GM23338 (cell line): ENCODE measurements at regions not wholly inside any gene's neighbourhood (a gene's known extent, or its start where the extent isn't known, plus 50 kb on each side); places are given as distances from the start of the nearest gene placed in this dataset.

Experiments
- CREB1 ChIP-seq: fragments of 250-450 bp; sonication (Bioruptor Pico); IDR thresholded peaks from 2 replicates; pipeline ENCODE4 v1.5.0; 2020; ENCODE audit warnings: low read depth, mild to moderate bottlenecking, moderate library complexity
- EZH2phosphoT487 ChIP-seq: fragments of 200-600 bp; sonication (generic); IDR thresholded peaks from one replicate; pipeline ENCODE4 v1.8.1; 2018; ENCODE audit warnings: antibody characterized with exemption; ENCODE audit not compliant: unreplicated experiment
- JUNB ChIP-seq: IDR thresholded peaks from one replicate; pipeline ENCODE4 v1.6.1; 2016; ENCODE audit warnings: antibody characterized with exemption; ENCODE audit not compliant: unreplicated experiment
- POLR2AphosphoS5 ChIP-seq: IDR thresholded peaks from 2 replicates; pipeline ENCODE4 v1.6.1; 2016; ENCODE audit warnings: antibody characterized with exemption, low read depth
- STAT1 ChIP-seq: IDR thresholded peaks from one replicate; pipeline ENCODE4 v1.6.1; 2016; ENCODE audit warnings: antibody characterized with exemption; ENCODE audit not compliant: unreplicated experiment
- TF ChIP-seq, protein P1 (sequence below), 2 experiments: fragments of 200-600 bp in 1 of 2; sonication (generic) in 1 of 2; conservative IDR thresholded peaks; 2 replicates each; pipeline versions ENCODE4 v1.5.1 to v1.6.1; 2016 to 2017; ENCODE audit warnings: antibody characterized with exemption in 2 of 2, low read depth in 2 of 2, mild to moderate bottlenecking in 2 of 2, moderate library complexity in 1 of 2
- TF ChIP-seq, protein P2 (sequence below): IDR thresholded peaks from one replicate; pipeline ENCODE4 v1.6.1; 2018; ENCODE audit warnings: antibody characterized with exemption; ENCODE audit not compliant: unreplicated experiment

DNA sequence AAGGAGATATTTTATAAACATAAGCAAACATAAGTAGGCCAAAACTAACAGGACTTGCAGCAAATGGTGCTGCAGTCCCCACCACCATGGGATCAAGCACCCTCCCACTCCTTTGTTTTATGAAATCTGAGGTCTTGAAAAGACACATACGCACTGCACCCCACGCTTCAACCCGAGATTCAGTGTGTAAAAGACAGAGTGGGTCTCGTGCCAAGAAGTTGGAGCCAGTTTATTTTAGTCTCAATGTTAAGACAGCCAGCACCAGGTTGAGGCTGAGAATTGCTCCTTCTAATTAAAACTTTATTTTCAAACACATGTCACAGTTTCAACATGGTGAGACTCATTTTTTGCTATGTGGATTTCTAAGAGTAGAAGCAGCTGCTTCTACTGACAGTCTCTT, 139.1 kb upstream of the TIAM1 start:
- TF ChIP-seq, protein P1, sequence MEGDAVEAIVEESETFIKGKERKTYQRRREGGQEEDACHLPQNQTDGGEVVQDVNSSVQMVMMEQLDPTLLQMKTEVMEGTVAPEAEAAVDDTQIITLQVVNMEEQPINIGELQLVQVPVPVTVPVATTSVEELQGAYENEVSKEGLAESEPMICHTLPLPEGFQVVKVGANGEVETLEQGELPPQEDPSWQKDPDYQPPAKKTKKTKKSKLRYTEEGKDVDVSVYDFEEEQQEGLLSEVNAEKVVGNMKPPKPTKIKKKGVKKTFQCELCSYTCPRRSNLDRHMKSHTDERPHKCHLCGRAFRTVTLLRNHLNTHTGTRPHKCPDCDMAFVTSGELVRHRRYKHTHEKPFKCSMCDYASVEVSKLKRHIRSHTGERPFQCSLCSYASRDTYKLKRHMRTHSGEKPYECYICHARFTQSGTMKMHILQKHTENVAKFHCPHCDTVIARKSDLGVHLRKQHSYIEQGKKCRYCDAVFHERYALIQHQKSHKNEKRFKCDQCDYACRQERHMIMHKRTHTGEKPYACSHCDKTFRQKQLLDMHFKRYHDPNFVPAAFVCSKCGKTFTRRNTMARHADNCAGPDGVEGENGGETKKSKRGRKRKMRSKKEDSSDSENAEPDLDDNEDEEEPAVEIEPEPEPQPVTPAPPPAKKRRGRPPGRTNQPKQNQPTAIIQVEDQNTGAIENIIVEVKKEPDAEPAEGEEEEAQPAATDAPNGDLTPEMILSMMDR (conservative IDR thresholded peaks at IDR 0.05; ENCODE audit: low read depth in 2 of 2) = no peak
- TF ChIP-seq CREB1 (CRISPR knock-in tag) (no peak), POLR2AphosphoS5 (no peak), EZH2phosphoT487 (no peak), STAT1 (no peak), JUNB (no peak)
- TF ChIP-seq, protein P2, sequence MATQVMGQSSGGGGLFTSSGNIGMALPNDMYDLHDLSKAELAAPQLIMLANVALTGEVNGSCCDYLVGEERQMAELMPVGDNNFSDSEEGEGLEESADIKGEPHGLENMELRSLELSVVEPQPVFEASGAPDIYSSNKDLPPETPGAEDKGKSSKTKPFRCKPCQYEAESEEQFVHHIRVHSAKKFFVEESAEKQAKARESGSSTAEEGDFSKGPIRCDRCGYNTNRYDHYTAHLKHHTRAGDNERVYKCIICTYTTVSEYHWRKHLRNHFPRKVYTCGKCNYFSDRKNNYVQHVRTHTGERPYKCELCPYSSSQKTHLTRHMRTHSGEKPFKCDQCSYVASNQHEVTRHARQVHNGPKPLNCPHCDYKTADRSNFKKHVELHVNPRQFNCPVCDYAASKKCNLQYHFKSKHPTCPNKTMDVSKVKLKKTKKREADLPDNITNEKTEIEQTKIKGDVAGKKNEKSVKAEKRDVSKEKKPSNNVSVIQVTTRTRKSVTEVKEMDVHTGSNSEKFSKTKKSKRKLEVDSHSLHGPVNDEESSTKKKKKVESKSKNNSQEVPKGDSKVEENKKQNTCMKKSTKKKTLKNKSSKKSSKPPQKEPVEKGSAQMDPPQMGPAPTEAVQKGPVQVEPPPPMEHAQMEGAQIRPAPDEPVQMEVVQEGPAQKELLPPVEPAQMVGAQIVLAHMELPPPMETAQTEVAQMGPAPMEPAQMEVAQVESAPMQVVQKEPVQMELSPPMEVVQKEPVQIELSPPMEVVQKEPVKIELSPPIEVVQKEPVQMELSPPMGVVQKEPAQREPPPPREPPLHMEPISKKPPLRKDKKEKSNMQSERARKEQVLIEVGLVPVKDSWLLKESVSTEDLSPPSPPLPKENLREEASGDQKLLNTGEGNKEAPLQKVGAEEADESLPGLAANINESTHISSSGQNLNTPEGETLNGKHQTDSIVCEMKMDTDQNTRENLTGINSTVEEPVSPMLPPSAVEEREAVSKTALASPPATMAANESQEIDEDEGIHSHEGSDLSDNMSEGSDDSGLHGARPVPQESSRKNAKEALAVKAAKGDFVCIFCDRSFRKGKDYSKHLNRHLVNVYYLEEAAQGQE = no peak
